Epithelial cell of prostate (primary cell): ENCODE measurements at regions not wholly inside any gene's neighbourhood (a gene's known extent, or its start where the extent isn't known, plus 50 kb on each side); places are given as distances from the start of the nearest gene placed in this dataset.

Source experiments
- DNase-seq: peaks from one replicate; pipeline ENCODE4 v3.0.0-alpha.2; 2011; ENCODE audit warnings: low read depth, low spot score
- H3K27ac ChIP-seq: fragments of 450-650 bp; 2 replicates; pipeline ENCODE4 v1.5.1; 2017; ENCODE audit warnings: mild to moderate bottlenecking

GRCh38 chr2:147485210-147485851 is 359.5 kb upstream of the ACVR2A start:
- no peak overlapping the region for H3K27ac ChIP-seq
- no peak for DNase-seq

GRCh38 chr2:147483911-147484310 is 360.9 kb upstream of the ACVR2A start:
- DNase-seq, result no peak
- H3K27ac ChIP-seq, result no peak overlapping the region

- H3K27ac ChIP-seq, result no peak overlapping the region
- DNase-seq, result no peak
Observed at GRCh38 chr2:147482916-147483669, 361.7 kb upstream of the ACVR2A start.

GRCh38 chr2:147482111-147482895 is 362.5 kb upstream of the ACVR2A start:
- no peak for DNase-seq

GRCh38 chr2:147479358-147479757 is 365.5 kb upstream of the ACVR2A start:
- no peak for DNase-seq
- no peak overlapping the region for H3K27ac ChIP-seq

More at GRCh38 chr2:147482111-147482895, 362.5 kb upstream of the ACVR2A start:
- H3K27ac ChIP-seq, result no peak overlapping the region

- H3K27ac ChIP-seq, result no peak overlapping the region
- DNase-seq, result no peak
Observed at GRCh38 chr2:147473075-147473474, 371.8 kb upstream of the ACVR2A start.

- H3K27ac ChIP-seq, result no peak overlapping the region
- no peak for DNase-seq
Observed at GRCh38 chr2:147471126-147471525, 373.7 kb upstream of the ACVR2A start.

GRCh38 chr2:147469471-147469870 is 375.4 kb upstream of the ACVR2A start:
- H3K27ac ChIP-seq, result no peak overlapping the region
- no peak for DNase-seq

- no peak overlapping the region for H3K27ac ChIP-seq
- no peak for DNase-seq
Observed at GRCh38 chr2:147468963-147469362, 375.9 kb upstream of the ACVR2A start.

GRCh38 chr2:147468349-147468748 is 376.5 kb upstream of the ACVR2A start:
- no peak overlapping the region for H3K27ac ChIP-seq
- no peak for DNase-seq

- no peak for DNase-seq
- no peak overlapping the region for H3K27ac ChIP-seq
Observed at GRCh38 chr2:147467441-147467840, 377.4 kb upstream of the ACVR2A start.

- no peak for DNase-seq
- H3K27ac ChIP-seq, result no peak overlapping the region
Observed at GRCh38 chr2:147464737-147465357, 380.0 kb upstream of the ACVR2A start.

GRCh38 chr2:147463881-147464520 is 380.8 kb upstream of the ACVR2A start:
- no peak for DNase-seq
- no peak overlapping the region for H3K27ac ChIP-seq

- H3K27ac ChIP-seq, result no peak overlapping the region
- no peak for DNase-seq
Observed at GRCh38 chr2:147460155-147460554, 384.7 kb upstream of the ACVR2A start.

- no peak for DNase-seq
- no peak overlapping the region for H3K27ac ChIP-seq
Observed at GRCh38 chr2:147456779-147457178, 388.1 kb upstream of the ACVR2A start.

GRCh38 chr2:147451902-147452515 is 392.8 kb upstream of the ACVR2A start:
- H3K27ac ChIP-seq, result no peak overlapping the region
- DNase-seq, result no peak

- no peak for DNase-seq
- no peak overlapping the region for H3K27ac ChIP-seq
Observed at GRCh38 chr2:147450661-147451510, 393.9 kb upstream of the ACVR2A start.

GRCh38 chr2:147449323-147449991 is 395.4 kb upstream of the ACVR2A start:
- DNase-seq, result no peak
- H3K27ac ChIP-seq, result no peak overlapping the region
